Mesendoderm (in vitro differentiated cells): ENCODE measurements at regions not wholly inside any gene's neighbourhood (a gene's known extent, or its start where the extent isn't known, plus 50 kb on each side); places are given as distances from the start of the nearest gene placed in this dataset.

ENCODE experiments used
- DNase-seq: peaks from one replicate; pipeline ENCODE4 v3.0.0; 2013
- H2AK5ac ChIP-seq: 2 replicates; pipeline ENCODE4 v1.6.1; 2013; ENCODE audit warnings: low read length, inconsistent platforms
- H2BK120ac ChIP-seq: 2 replicates; pipeline ENCODE4 v1.6.1; 2013; ENCODE audit warnings: low read depth, mild to moderate bottlenecking, low read length, moderate library complexity, mixed read lengths
- H2BK15ac ChIP-seq: replicated peaks from 2 replicates; pipeline ENCODE4 v1.6.1; 2013; ENCODE audit warnings: low read depth, mild to moderate bottlenecking, moderate library complexity
- H2BK5ac ChIP-seq: 2 replicates; pipeline ENCODE4 v1.6.1; 2013; ENCODE audit warnings: low read length, inconsistent platforms
- H3K18ac ChIP-seq: 2 replicates; pipeline ENCODE4 v1.6.1; 2013; ENCODE audit warnings: mild to moderate bottlenecking, low read length, mixed read lengths
- H3K23ac ChIP-seq: one replicate; pipeline ENCODE4 v1.6.1; 2013; ENCODE audit warnings: low read length
- H3K27ac ChIP-seq: 2 replicates; pipeline ENCODE4 v1.5.1; 2013; ENCODE audit warnings: low read depth, mild to moderate bottlenecking, inconsistent platforms, low read length, moderate library complexity
- H3K27me3 ChIP-seq: 2 replicates; pipeline ENCODE4 v1.6.1; 2013; ENCODE audit warnings: low read length, control low read depth, mild to moderate bottlenecking, inconsistent platforms; ENCODE audit not compliant: insufficient read depth, poor library complexity
- H3K36me3 ChIP-seq: 2 replicates; pipeline ENCODE4 v1.6.1; 2013; ENCODE audit warnings: low read length, inconsistent platforms; ENCODE audit not compliant: control insufficient read depth, insufficient read depth
- H3K4ac ChIP-seq: one replicate; pipeline ENCODE4 v1.6.1; 2013; ENCODE audit warnings: low read depth, mild to moderate bottlenecking, low read length, moderate library complexity
- H3K4me1 ChIP-seq: 2 replicates; pipeline ENCODE4 v1.6.1; 2013; ENCODE audit warnings: low read depth, low read length, inconsistent platforms; ENCODE audit not compliant: control insufficient read depth
- H3K4me2 ChIP-seq: 2 replicates; pipeline ENCODE4 v1.6.1; 2013; ENCODE audit warnings: low read length
- H3K4me3 ChIP-seq: 2 replicates; pipeline ENCODE4 v1.5.1; 2013; ENCODE audit warnings: mild to moderate bottlenecking, low read length
- H3K56ac ChIP-seq: one replicate; pipeline ENCODE4 v1.6.1; 2013; ENCODE audit warnings: low read length
- H3K79me1 ChIP-seq: 2 replicates; pipeline ENCODE4 v1.6.1; 2013; ENCODE audit warnings: low read length, inconsistent platforms
- H3K79me2 ChIP-seq: 2 replicates; pipeline ENCODE4 v1.6.1; 2013; ENCODE audit warnings: mild to moderate bottlenecking, low read length; ENCODE audit not compliant: control insufficient read depth, insufficient read depth
- H3K9ac ChIP-seq: 2 replicates; pipeline ENCODE4 v1.6.1; 2013; ENCODE audit warnings: low read length, inconsistent platforms
- H4K5ac ChIP-seq: one replicate; pipeline ENCODE4 v1.6.1; 2013; ENCODE audit warnings: low read length
- H4K8ac ChIP-seq: one replicate; pipeline ENCODE4 v1.6.1; 2013; ENCODE audit warnings: low read depth, mild to moderate bottlenecking, control low read depth, low read length, moderate library complexity
- WGBS: extraction: QIAGEN DNeasy Blood & Tissue Kit; methylation state at CpG from one replicate; pipeline ENCODE4 v1.1.7; 2013; ENCODE audit warnings: low lambda C conversion rate, missing lambda C conversion rate; ENCODE audit not compliant: insufficient coverage; ENCODE audit errors: extremely low coverage; 5-methylcytosine and 5-hydroxymethylcytosine counted together

DNA sequence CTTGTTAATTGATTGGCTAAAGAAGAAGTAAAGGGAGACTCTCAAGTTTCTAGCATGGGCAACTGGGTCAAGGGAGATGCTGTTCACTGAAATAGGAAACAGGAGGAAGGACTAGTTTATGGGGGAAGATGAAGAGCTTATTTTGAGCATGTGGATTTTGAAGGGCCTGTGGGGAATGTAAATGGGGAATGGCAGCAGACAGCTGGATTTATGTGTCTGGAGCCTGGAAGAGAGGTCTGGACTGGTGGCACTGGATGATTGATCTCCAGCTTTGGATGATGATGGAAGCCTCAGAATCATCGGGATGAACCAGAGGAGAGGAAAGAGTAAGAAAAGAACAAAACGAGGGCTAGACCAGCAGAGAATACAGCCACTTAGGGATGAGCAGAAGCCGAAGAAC is 54.9 kb upstream of the ENAH start:
- no peaks in the 10 kb centered on the region for H3K79me1 ChIP-seq
- H3K27ac ChIP-seq, result no peak overlapping the region
- WGBS, result no CpG with 5 or more reads among the region's 3 CpGs
- H3K56ac ChIP-seq, result no peak overlapping the region
- no peak overlapping the region for H2AK5ac ChIP-seq
- no peaks in the 10 kb centered on the region for H3K79me2 ChIP-seq
- no peak overlapping the region for H3K4ac ChIP-seq
- no peak for DNase-seq
- H2BK15ac ChIP-seq, result no peak overlapping the region
- no peak overlapping the region for H4K5ac ChIP-seq
- no peak overlapping the region for H2BK120ac ChIP-seq
- no peak overlapping the region for H3K18ac ChIP-seq
- H4K8ac ChIP-seq, result no peak overlapping the region
- no peaks in the 10 kb centered on the region for H3K4me1 ChIP-seq
- H2BK5ac ChIP-seq, result no peak overlapping the region
- H3K4me2 ChIP-seq, result no peak overlapping the region
- no peaks in the 10 kb centered on the region for H3K27me3 ChIP-seq
- H3K4me3 ChIP-seq, result no peak overlapping the region
- no peak overlapping the region for H3K9ac ChIP-seq
- no peaks in the 10 kb centered on the region for H3K36me3 ChIP-seq
- no peak overlapping the region for H3K23ac ChIP-seq

GRCh38 chr1:225709101-225709500 is 56.2 kb upstream of the ENAH start:
- Histone ChIP-seq H3K4me1 (no peaks in the 10 kb centered on the region), H3K27me3 (no peaks in the 10 kb centered on the region), H2BK15ac (no peak overlapping the region), H3K27ac (no peak overlapping the region), H2BK5ac (no peak overlapping the region), H3K36me3 (no peaks in the 10 kb centered on the region), H4K5ac (no peak overlapping the region), H4K8ac (no peak overlapping the region), H3K4me3 (no peak overlapping the region), H3K4me2 (no peak overlapping the region), H2AK5ac (no peak overlapping the region), H2BK120ac (no peak overlapping the region), H3K56ac (no peak overlapping the region), H3K79me1 (no peaks in the 10 kb centered on the region), H3K9ac (no peak overlapping the region), H3K23ac (no peak overlapping the region), H3K4ac (no peak overlapping the region), H3K79me2 (no peaks in the 10 kb centered on the region), H3K18ac (no peak overlapping the region)
- WGBS, result no CpG with 5 or more reads among the region's 4 CpGs
- DNase-seq, result no peak

DNA sequence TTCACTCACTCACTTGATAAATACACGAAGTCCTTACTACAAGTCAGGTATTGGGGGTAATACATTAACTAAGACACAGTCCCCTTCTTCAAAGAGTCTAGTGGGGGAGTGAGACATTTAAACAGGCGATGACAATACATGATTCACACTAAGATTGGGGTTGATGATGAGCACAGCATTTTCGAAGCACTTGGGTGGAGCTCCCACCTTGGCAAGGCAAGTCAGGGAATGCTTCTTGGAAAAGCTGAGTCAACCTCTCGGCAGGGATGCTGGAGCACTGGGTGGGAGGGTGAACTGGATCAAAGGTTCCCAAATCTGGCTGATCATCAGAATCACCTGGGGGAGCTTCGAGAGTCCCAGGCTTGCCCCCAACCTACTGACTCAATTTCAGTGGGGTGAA is 57.9 kb upstream of the ENAH start:
- H3K79me1 ChIP-seq, result no peaks in the 10 kb centered on the region
- H4K5ac ChIP-seq, result no peak overlapping the region
- H2BK15ac ChIP-seq, result no peak overlapping the region
- H3K36me3 ChIP-seq, result no peaks in the 10 kb centered on the region
- H3K4me3 ChIP-seq, result no peak overlapping the region
- H2BK5ac ChIP-seq, result no peak overlapping the region
- H3K23ac ChIP-seq, result no peak overlapping the region
- peak; percentile 60 for DNase-seq
- no peaks in the 10 kb centered on the region for H3K79me2 ChIP-seq
- H3K9ac ChIP-seq, result no peak overlapping the region
- no peak overlapping the region for H3K56ac ChIP-seq
- no peak overlapping the region for H3K4ac ChIP-seq
- H4K8ac ChIP-seq, result no peak overlapping the region
- H3K27ac ChIP-seq, result no peak overlapping the region
- H3K4me2 ChIP-seq, result no peak overlapping the region
- no peak overlapping the region for H2BK120ac ChIP-seq
- no peak overlapping the region for H3K18ac ChIP-seq
- H2AK5ac ChIP-seq, result no peak overlapping the region
- H3K27me3 ChIP-seq, result no peaks in the 10 kb centered on the region
- no CpG with 5 or more reads among the region's 5 CpGs for WGBS
- H3K4me1 ChIP-seq, result no peaks in the 10 kb centered on the region

DNA sequence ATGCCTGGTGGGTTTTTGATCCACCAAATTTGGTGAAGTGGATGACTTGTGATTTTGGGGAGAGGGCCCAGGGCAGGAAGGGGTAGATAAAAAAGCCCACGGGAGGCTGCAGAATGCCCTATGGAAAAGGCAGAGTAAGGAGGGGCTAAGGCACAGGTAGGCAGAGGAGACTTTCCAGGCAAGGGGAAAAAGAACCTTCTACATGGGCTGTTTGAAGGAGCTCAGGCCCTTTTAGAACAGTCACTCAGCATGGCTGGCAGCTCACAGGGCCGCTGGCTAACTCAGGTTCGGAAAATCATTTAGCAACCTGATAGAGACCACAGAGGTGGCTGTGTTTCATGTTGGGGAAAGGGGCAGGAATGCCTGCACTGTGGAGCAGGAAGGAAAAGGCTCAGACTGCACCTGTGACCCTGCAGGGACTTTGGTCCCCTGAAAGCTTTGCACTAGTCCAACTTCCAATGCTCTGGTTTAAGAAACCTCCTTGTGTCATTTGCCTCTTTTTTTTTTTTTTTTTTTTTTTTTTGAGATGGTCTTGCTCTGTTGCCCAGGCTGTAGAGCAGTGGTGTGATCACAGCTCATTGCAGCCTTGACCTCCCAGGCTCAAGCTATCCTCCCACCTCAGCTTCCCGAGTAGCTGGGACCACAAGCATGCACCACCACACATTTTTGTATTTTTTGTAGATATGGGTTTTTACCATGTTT is 58.5 kb upstream of the ENAH start:
- H3K36me3 ChIP-seq, result no peaks in the 10 kb centered on the region
- H4K8ac ChIP-seq, result no peak overlapping the region
- no peak overlapping the region for H3K4ac ChIP-seq
- no peaks in the 10 kb centered on the region for H3K4me1 ChIP-seq
- H2BK15ac ChIP-seq, result no peak overlapping the region
- H3K56ac ChIP-seq, result no peak overlapping the region
- H3K79me1 ChIP-seq, result no peaks in the 10 kb centered on the region
- H3K4me3 ChIP-seq, result no peak overlapping the region
- no CpG with 5 or more reads among the region's 4 CpGs for WGBS
- H3K27me3 ChIP-seq, result no peaks in the 10 kb centered on the region
- no peak overlapping the region for H4K5ac ChIP-seq
- H2AK5ac ChIP-seq, result no peak overlapping the region
- H3K4me2 ChIP-seq, result no peak overlapping the region
- H3K9ac ChIP-seq, result no peak overlapping the region
- no peak overlapping the region for H2BK5ac ChIP-seq
- no peak overlapping the region for H3K27ac ChIP-seq
- H3K79me2 ChIP-seq, result no peaks in the 10 kb centered on the region
- H3K18ac ChIP-seq, result no peak overlapping the region
- no peak overlapping the region for H2BK120ac ChIP-seq
- DNase-seq, result no peak
- no peak overlapping the region for H3K23ac ChIP-seq

DNA sequence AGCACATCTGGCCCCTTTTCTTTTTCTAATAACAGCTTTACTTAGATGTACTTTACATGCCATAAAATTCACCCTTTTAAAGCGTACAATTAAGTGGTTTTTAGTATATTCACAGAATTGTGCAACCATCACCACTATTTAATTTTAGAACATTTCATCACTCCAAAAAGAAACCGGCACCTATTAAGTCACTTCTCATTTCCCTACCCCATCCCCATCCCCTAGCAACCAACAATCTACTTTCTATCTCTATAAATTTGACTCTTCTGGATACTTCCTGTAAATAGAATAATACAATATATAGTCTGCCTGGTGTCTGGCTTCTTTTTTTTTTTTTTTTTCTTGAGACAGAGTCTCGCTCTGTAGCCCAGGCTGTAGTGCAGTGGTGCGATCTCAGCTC is 59.5 kb upstream of the ENAH start:
- no CpG with 5 or more reads among the region's 4 CpGs for WGBS

GRCh38 chr1:225713281-225713680 is 60.4 kb upstream of the ENAH start:
- H3K4me3 ChIP-seq, result no peak overlapping the region
- H3K9ac ChIP-seq, result no peak overlapping the region
- no peaks in the 10 kb centered on the region for H3K4me1 ChIP-seq
- H3K56ac ChIP-seq, result no peak overlapping the region
- no peak overlapping the region for H2AK5ac ChIP-seq
- H3K4ac ChIP-seq, result no peak overlapping the region
- H4K5ac ChIP-seq, result no peak overlapping the region
- H3K27ac ChIP-seq, result no peak overlapping the region
- no peaks in the 10 kb centered on the region for H3K79me2 ChIP-seq
- H3K79me1 ChIP-seq, result no peaks in the 10 kb centered on the region
- H4K8ac ChIP-seq, result no peak overlapping the region
- no peaks in the 10 kb centered on the region for H3K36me3 ChIP-seq
- H2BK5ac ChIP-seq, result no peak overlapping the region
- no peak overlapping the region for H2BK15ac ChIP-seq
- H3K23ac ChIP-seq, result no peak overlapping the region
- no peak overlapping the region for H2BK120ac ChIP-seq
- no peak overlapping the region for H3K4me2 ChIP-seq
- peak; percentile 22 for DNase-seq
- no CpG with 5 or more reads among the region's 8 CpGs for WGBS
- no peak overlapping the region for H3K18ac ChIP-seq
- no peaks in the 10 kb centered on the region for H3K27me3 ChIP-seq

More for the DNA sequence above, 59.5 kb upstream of the ENAH start:
- Histone ChIP-seq H3K27me3 (no peaks in the 10 kb centered on the region), H3K4me3 (no peak overlapping the region), H3K4me1 (no peaks in the 10 kb centered on the region), H3K56ac (no peak overlapping the region), H3K36me3 (no peaks in the 10 kb centered on the region), H3K27ac (no peak overlapping the region), H3K79me1 (no peaks in the 10 kb centered on the region), H2BK15ac (no peak overlapping the region), H3K9ac (no peak overlapping the region), H3K79me2 (no peaks in the 10 kb centered on the region), H4K8ac (no peak overlapping the region), H2BK5ac (no peak overlapping the region), H3K4me2 (no peak overlapping the region), H3K18ac (no peak overlapping the region), H2BK120ac (no peak overlapping the region), H4K5ac (no peak overlapping the region), H3K4ac (no peak overlapping the region), H2AK5ac (no peak overlapping the region), H3K23ac (no peak overlapping the region)
- no peak for DNase-seq
